Hepatocyte (in vitro differentiated cells): ENCODE measurements at regions not wholly inside any gene's neighbourhood (a gene's known extent, or its start where the extent isn't known, plus 50 kb on each side); places are given as distances from the start of the nearest gene placed in this dataset.

ENCODE experiments used
- DNase-seq: peaks from one replicate; pipeline ENCODE4 v3.0.0-alpha.2; 2016; ENCODE audit warnings: low spot score
- H2AFZ ChIP-seq: fragments of 200-600 bp; sonication (generic); 2 replicates; pipeline ENCODE4 v1.6.0; 2016; ENCODE audit warnings: antibody characterized with exemption, mild to moderate bottlenecking
- H3K27ac ChIP-seq: fragments of 200-600 bp; sonication (generic); 2 replicates; pipeline ENCODE4 v1.5.1; 2016; ENCODE audit warnings: mild to moderate bottlenecking
- H3K27me3 ChIP-seq: fragments of 200-600 bp; sonication (generic); 2 replicates; pipeline ENCODE4 v1.6.1; 2016
- H3K36me3 ChIP-seq: fragments of 200-600 bp; sonication (generic); replicated peaks from 2 replicates; pipeline ENCODE4 v1.5.1; 2016; ENCODE audit warnings: low read depth; ENCODE audit not compliant: insufficient read depth
- H3K4me1 ChIP-seq: fragments of 200-600 bp; sonication (generic); 2 replicates; pipeline ENCODE4 v1.5.1; 2016; ENCODE audit warnings: mild to moderate bottlenecking, moderate library complexity; ENCODE audit not compliant: insufficient read depth
- H3K4me2 ChIP-seq: fragments of 200-600 bp; sonication (generic); 2 replicates; pipeline ENCODE4 v1.6.0; 2016
- H3K4me3 ChIP-seq: fragments of 200-600 bp; sonication (generic); 2 replicates; pipeline ENCODE4 v1.5.1; 2016; ENCODE audit warnings: mild to moderate bottlenecking
- H3K79me2 ChIP-seq: fragments of 200-600 bp; sonication (generic); 2 replicates; pipeline ENCODE4 v1.6.0; 2017; ENCODE audit warnings: mild to moderate bottlenecking
- H3K9me2 ChIP-seq: fragments of 200-600 bp; sonication (generic); replicated peaks from 2 replicates; pipeline ENCODE4 v1.6.0; 2017; ENCODE audit warnings: mild to moderate bottlenecking; ENCODE audit not compliant: insufficient read depth
- H3K9me3 ChIP-seq: fragments of 200-600 bp; sonication (generic); 2 replicates; pipeline ENCODE4 v1.5.1; 2016; ENCODE audit warnings: low read depth, mild to moderate bottlenecking
- H4K20me1 ChIP-seq: fragments of 200-600 bp; sonication (generic); 2 replicates; pipeline ENCODE4 v1.6.0; 2016; ENCODE audit warnings: mild to moderate bottlenecking; ENCODE audit not compliant: insufficient read depth, poor library complexity, severe bottlenecking
- EZH2 ChIP-seq: fragments of 200-600 bp; sonication (generic); IDR thresholded peaks from 2 replicates; pipeline ENCODE4 v1.6.1; 2016; ENCODE audit warnings: antibody characterized with exemption, mild to moderate bottlenecking, borderline replicate concordance
- EZH2phosphoT487 ChIP-seq: fragments of 200-600 bp; sonication (generic); IDR thresholded peaks from one replicate; pipeline ENCODE4 v1.6.1; 2018; ENCODE audit warnings: antibody characterized with exemption, mild to moderate bottlenecking, low read depth, moderate library complexity; ENCODE audit not compliant: unreplicated experiment, severe bottlenecking
- WGBS: methylation state at CpG from one replicate; pipeline ENCODE4 v1.1.6; 2016; ENCODE audit warnings: low lambda C conversion rate; ENCODE audit errors: missing lambda C conversion rate; 5-methylcytosine and 5-hydroxymethylcytosine counted together
- TF ChIP-seq, protein P1 (sequence below): fragments of 200-600 bp; sonication (generic); IDR thresholded peaks from 2 replicates; pipeline ENCODE4 v1.5.1; 2016; ENCODE audit warnings: antibody characterized with exemption, mild to moderate bottlenecking; ENCODE audit not compliant: poor library complexity

GRCh38 chr3:187970106-187970505 is 183.9 kb upstream of the LPP start:
- TF ChIP-seq, protein P1, sequence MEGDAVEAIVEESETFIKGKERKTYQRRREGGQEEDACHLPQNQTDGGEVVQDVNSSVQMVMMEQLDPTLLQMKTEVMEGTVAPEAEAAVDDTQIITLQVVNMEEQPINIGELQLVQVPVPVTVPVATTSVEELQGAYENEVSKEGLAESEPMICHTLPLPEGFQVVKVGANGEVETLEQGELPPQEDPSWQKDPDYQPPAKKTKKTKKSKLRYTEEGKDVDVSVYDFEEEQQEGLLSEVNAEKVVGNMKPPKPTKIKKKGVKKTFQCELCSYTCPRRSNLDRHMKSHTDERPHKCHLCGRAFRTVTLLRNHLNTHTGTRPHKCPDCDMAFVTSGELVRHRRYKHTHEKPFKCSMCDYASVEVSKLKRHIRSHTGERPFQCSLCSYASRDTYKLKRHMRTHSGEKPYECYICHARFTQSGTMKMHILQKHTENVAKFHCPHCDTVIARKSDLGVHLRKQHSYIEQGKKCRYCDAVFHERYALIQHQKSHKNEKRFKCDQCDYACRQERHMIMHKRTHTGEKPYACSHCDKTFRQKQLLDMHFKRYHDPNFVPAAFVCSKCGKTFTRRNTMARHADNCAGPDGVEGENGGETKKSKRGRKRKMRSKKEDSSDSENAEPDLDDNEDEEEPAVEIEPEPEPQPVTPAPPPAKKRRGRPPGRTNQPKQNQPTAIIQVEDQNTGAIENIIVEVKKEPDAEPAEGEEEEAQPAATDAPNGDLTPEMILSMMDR = no peak
- no peak for TF ChIP-seq EZH2phosphoT487
- Histone ChIP-seq H3K9me2 (no peaks in the 10 kb centered on the region), H3K4me1 (peaks cover 7% of the 10 kb centered on the region)

DNA sequence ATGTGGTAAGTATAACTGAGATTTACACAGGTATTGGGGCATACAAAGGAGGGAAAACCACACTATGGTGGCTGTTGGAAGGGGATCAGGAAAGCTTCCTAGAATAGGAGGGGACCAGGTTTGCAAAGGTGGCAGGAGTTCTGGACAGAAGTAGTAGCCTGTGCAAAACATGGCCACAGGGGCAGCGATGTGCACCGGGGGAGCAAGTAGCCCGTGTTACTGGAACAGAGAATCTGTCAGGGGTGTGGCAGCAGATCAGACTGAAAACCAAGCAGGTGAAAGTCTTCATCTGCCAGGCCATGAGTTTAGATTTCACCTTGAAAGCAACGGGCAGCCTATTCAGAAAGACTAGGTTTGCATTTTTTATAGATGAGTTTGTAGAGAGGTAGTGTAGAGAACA is 182.3 kb upstream of the LPP start:
- TF ChIP-seq, protein P1 = no peak
- no peak for TF ChIP-seq EZH2
- no peak for TF ChIP-seq EZH2phosphoT487
- H3K27ac ChIP-seq = no peak overlapping the region
- H3K4me1 ChIP-seq = peaks cover 7% of the 10 kb centered on the region
- H3K27me3 ChIP-seq = no peaks in the 10 kb centered on the region
- H4K20me1 ChIP-seq = no peaks in the 10 kb centered on the region
- 83% methylated on average over 4 of the region's 4 CpGs for WGBS
- H3K79me2 ChIP-seq = no peaks in the 10 kb centered on the region
- no peak overlapping the region for H3K4me3 ChIP-seq
- no peak overlapping the region for H3K4me2 ChIP-seq
- H3K36me3 ChIP-seq = no peaks in the 10 kb centered on the region
- no peaks in the 10 kb centered on the region for H3K9me2 ChIP-seq
- H3K9me3 ChIP-seq = no peaks in the 10 kb centered on the region
- no peak for DNase-seq
- H2AFZ ChIP-seq = no peak overlapping the region

More at GRCh38 chr3:187970106-187970505, 183.9 kb upstream of the LPP start:
- Histone ChIP-seq H3K4me2 (no peak overlapping the region), H2AFZ (no peak overlapping the region), H4K20me1 (no peaks in the 10 kb centered on the region), H3K36me3 (no peaks in the 10 kb centered on the region), H3K27me3 (no peaks in the 10 kb centered on the region), H3K4me3 (no peak overlapping the region), H3K9me3 (no peaks in the 10 kb centered on the region), H3K79me2 (no peaks in the 10 kb centered on the region), H3K27ac (no peak overlapping the region)
- DNase-seq = no peak

DNA sequence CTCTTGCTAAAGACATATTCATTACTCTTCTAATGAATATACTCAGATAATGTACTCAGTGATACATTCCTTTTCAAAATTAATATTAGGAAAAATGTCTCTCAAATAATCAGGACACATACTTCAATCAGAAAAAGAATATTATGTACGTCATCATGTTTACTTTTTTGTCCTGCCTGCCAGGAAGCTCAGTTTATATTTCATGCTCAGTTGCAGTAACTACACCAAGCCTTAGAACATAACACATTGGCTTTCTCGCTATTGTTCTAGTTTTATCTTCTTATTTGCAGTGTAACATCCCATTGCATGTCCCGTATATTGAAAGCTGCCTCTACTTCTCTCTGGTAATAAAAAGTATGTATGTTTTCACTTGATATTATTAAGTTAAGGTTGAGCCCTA is 181.5 kb upstream of the LPP start:
- H4K20me1 ChIP-seq = no peaks in the 10 kb centered on the region
- H3K27me3 ChIP-seq = no peaks in the 10 kb centered on the region
- no peak overlapping the region for H2AFZ ChIP-seq
- no peaks in the 10 kb centered on the region for H3K9me2 ChIP-seq
- H3K27ac ChIP-seq = no peak overlapping the region
- peaks cover 7% of the 10 kb centered on the region for H3K4me1 ChIP-seq
- no peak for DNase-seq
- H3K4me2 ChIP-seq = no peak overlapping the region
- H3K79me2 ChIP-seq = no peaks in the 10 kb centered on the region
- TF ChIP-seq EZH2phosphoT487 (no peak), EZH2 (no peak)
- TF ChIP-seq, protein P1 = no peak
- WGBS = 79% methylated on average over 3 of the region's 3 CpGs
- H3K36me3 ChIP-seq = no peaks in the 10 kb centered on the region
- H3K9me3 ChIP-seq = no peaks in the 10 kb centered on the region
- H3K4me3 ChIP-seq = no peak overlapping the region
